GM18868 (cell line): ENCODE measurements at regions not wholly inside any gene's neighbourhood (a gene's known extent, or its start where the extent isn't known, plus 50 kb on each side); places are given as distances from the start of the nearest gene placed in this dataset.
A peak's percentile ranks its signal among the peaks of the same experiment; 100 is the strongest.
"Not testable (repeated sequence)": the region's sequence is repeated elsewhere in the genome, so short reads cannot be mapped to it uniquely, and the experiment has no call there.

Source experiments
- ATAC-seq: cut with Tn5 transposase; IDR thresholded peaks from one replicate; pipeline ENCODE4 v1.9.1; 2021; ENCODE audit warnings: mild to moderate bottlenecking, moderate library complexity; ENCODE audit not compliant: unreplicated experiment

GRCh38 chr4:97414161-97414560 lies 729.1 kb downstream of the STPG2 start:
- ATAC-seq: no peak

- no peak for ATAC-seq
Measured at GRCh38 chr4:97432551-97432950, 710.7 kb downstream of the STPG2 start.

- ATAC-seq: not testable (repeated sequence)
Measured at GRCh38 chr4:97437998-97438705, 705.1 kb downstream of the STPG2 start.

GRCh38 chr4:97453186-97453585 lies 690.1 kb downstream of the STPG2 start:
- no peak for ATAC-seq

- ATAC-seq: no peak
Measured at GRCh38 chr4:97457253-97457652, 686.0 kb downstream of the STPG2 start.

GRCh38 chr4:97468272-97468671 lies 675.0 kb downstream of the STPG2 start:
- ATAC-seq: no peak

- no peak for ATAC-seq
Measured at GRCh38 chr4:97475621-97476020, 667.7 kb downstream of the STPG2 start.

GRCh38 chr4:97477974-97478373 lies 665.3 kb downstream of the STPG2 start:
- ATAC-seq: no peak

- ATAC-seq: no peak
Measured at GRCh38 chr4:97479388-97479787, 663.9 kb downstream of the STPG2 start.

- ATAC-seq: no peak
Measured at GRCh38 chr4:97491856-97492255, 651.4 kb downstream of the STPG2 start.

- no peak for ATAC-seq
Measured at GRCh38 chr4:97493815-97494518, 649.3 kb downstream of the STPG2 start.

- ATAC-seq: no peak
Measured at GRCh38 chr4:97496298-97496873, 646.9 kb downstream of the STPG2 start.

- ATAC-seq: no peak
Measured at GRCh38 chr4:97498875-97499274, 644.4 kb downstream of the STPG2 start.

GRCh38 chr4:97500423-97500822 lies 642.9 kb downstream of the STPG2 start:
- ATAC-seq: peak; percentile 96

- ATAC-seq: no peak
Measured at GRCh38 chr4:97504713-97505112, 638.6 kb downstream of the STPG2 start.

GRCh38 chr4:97507587-97508245 lies 635.6 kb downstream of the STPG2 start:
- ATAC-seq: no peak
